ENCODE measurements at regions not wholly inside any gene's neighbourhood (a gene's known extent, or its start where the extent isn't known, plus 50 kb on each side); places are given as distances from the start of the nearest gene placed in this dataset.
"Not testable (repeated sequence)": the region's sequence is repeated elsewhere in the genome, so short reads cannot be mapped to it uniquely, and the experiment has no call there.

GRCh38 chr10:32140403-32140802 is 84.2 kb upstream of the KIF5B start:
- DNase-seq (ENCODE audit: extremely low spot score) = no peak
- POLR2A ChIA-PET = no interaction called here
- CTCF ChIA-PET = no interaction called here
- no peak for TF ChIP-seq FOXK2 (IDR thresholded peaks at IDR 0.05)
- no peak for TF ChIP-seq ELF4 (IDR thresholded peaks at IDR 0.05)
- no peak for TF ChIP-seq ARNT (IDR thresholded peaks at IDR 0.05)
- TF ChIP-seq SUZ12 (IDR thresholded peaks at IDR 0.05) = no peak
- TF ChIP-seq TARDBP (IDR thresholded peaks at IDR 0.05) = no peak

GRCh38 chr10:32139223-32140073 is 83.2 kb upstream of the KIF5B start:
- DNase-seq (ENCODE audit: extremely low spot score) = peak; percentile 64
- no peak for TF ChIP-seq SP1 (IDR thresholded peaks at IDR 0.05)
- TF ChIP-seq BHLHE40 (IDR thresholded peaks at IDR 0.05; ENCODE audit: borderline replicate concordance) = no peak
- no peak for TF ChIP-seq NFRKB (IDR thresholded peaks at IDR 0.05)
- TF ChIP-seq LEF1 (IDR thresholded peaks at IDR 0.05; ENCODE audit: borderline replicate concordance) = no peak
- no peak for TF ChIP-seq PKNOX1 (IDR thresholded peaks at IDR 0.05)
- TF ChIP-seq FOXK2 (IDR thresholded peaks at IDR 0.05) = no peak
- TF ChIP-seq ZNF384 (IDR thresholded peaks at IDR 0.05) = no peak
- TF ChIP-seq SUZ12 (IDR thresholded peaks at IDR 0.05) = no peak
- no peak for TF ChIP-seq HDGF (IDR thresholded peaks at IDR 0.05; ENCODE audit: borderline replicate concordance)
- no peak for TF ChIP-seq FOXA1 (IDR thresholded peaks at IDR 0.05)
- no peak for TF ChIP-seq CTBP1 (IDR thresholded peaks at IDR 0.05; ENCODE audit: borderline replicate concordance)
- TF ChIP-seq TARDBP (IDR thresholded peaks at IDR 0.05) = no peak
- TF ChIP-seq ELF4 (IDR thresholded peaks at IDR 0.05) = no peak
- no peak for TF ChIP-seq L3MBTL2 (conservative IDR thresholded peaks at IDR 0.05)
- no peak for TF ChIP-seq ARNT (IDR thresholded peaks at IDR 0.05)
- TF ChIP-seq FOXM1 (IDR thresholded peaks at IDR 0.05; ENCODE audit: borderline replicate concordance) = no peak
- ChIA-PET POLR2A (interaction anchor here (1.0 to 1.2 kb wide), 3 partner anchors 9 to 84 kb away, joined by 3 read pairs; partner anchors contain the start of gene KIF5B), CTCF (interaction anchor here (0.5 to 0.8 kb wide), 3 partner anchors 51 to 1808 kb away, joined by 3 read pairs; no protein-coding TSS in a partner anchor)

GRCh38 chr10:32136927-32137326 is 80.7 kb upstream of the KIF5B start:
- POLR2A ChIA-PET = not testable (repeated sequence)

DNA sequence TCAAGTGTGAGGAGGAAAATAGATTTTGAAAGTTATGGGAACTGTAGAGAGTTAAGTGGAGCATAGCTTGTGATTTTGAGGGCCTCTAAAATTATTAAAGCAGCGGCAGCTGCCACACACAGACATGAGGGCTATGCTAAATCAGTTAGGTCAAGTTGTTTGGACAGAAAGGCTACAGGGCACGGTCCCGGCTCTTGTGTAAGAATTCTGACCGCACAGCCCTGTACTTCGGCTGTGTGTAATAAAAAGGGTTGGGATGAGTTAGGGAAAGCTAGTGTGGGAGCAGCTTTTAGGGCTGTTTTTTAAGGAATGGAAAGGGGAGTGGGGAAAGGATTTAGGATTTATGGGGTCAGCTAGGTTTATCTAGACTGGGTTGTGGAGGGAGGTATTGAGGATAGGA is 79.6 kb upstream of the KIF5B start:
- DNase-seq (ENCODE audit: extremely low spot score); POLR2A ChIA-PET: not testable (repeated sequence)
- CTCF ChIA-PET = interaction anchor here (1.0 kb wide), 1 partner anchor 8 kb away, joined by 3 read pairs; no protein-coding TSS in a partner anchor

More at GRCh38 chr10:32136927-32137326, 80.7 kb upstream of the KIF5B start:
- DNase-seq (ENCODE audit: extremely low spot score); CTCF ChIA-PET: not testable (repeated sequence)

- ChIA-PET POLR2A (no interaction called here), CTCF (no interaction called here)
- TF ChIP-seq L3MBTL2 (conservative IDR thresholded peaks at IDR 0.05) (no peak), TARDBP (IDR thresholded peaks at IDR 0.05) (no peak), FOXA1 (IDR thresholded peaks at IDR 0.05) (no peak), CTBP1 (IDR thresholded peaks at IDR 0.05; ENCODE audit: borderline replicate concordance) (no peak), SP1 (IDR thresholded peaks at IDR 0.05) (no peak), SUZ12 (IDR thresholded peaks at IDR 0.05) (no peak), PKNOX1 (IDR thresholded peaks at IDR 0.05) (no peak), FOXM1 (IDR thresholded peaks at IDR 0.05; ENCODE audit: borderline replicate concordance) (no peak), BHLHE40 (IDR thresholded peaks at IDR 0.05; ENCODE audit: borderline replicate concordance) (no peak), ARNT (IDR thresholded peaks at IDR 0.05) (no peak), NFRKB (IDR thresholded peaks at IDR 0.05) (no peak), ELF4 (IDR thresholded peaks at IDR 0.05) (no peak), LEF1 (IDR thresholded peaks at IDR 0.05; ENCODE audit: borderline replicate concordance) (no peak), FOXK2 (IDR thresholded peaks at IDR 0.05) (no peak)
- DNase-seq (ENCODE audit: extremely low spot score) = no peak
Observed at GRCh38 chr10:32132357-32132946, 76.2 kb upstream of the KIF5B start.

DNA sequence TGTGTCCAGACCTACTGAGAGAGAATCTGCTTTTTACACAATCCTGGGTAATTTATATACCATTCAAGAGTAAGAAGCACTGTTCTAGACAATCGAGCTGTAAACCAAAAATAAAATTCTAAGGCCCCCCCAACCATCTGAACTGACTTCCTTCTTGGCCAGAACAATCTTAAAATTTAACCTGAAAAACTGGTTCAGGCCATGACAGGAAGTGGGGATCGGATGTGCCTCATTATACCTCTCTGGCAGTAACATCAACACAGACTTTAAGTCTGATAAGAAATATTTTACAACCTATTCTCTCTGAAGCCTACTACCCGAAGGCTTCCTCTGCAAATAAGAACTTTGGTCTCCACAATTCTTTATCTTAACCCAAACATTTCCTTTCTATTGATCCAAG is 75.2 kb upstream of the KIF5B start:
- no peak for TF ChIP-seq ZNF384 (IDR thresholded peaks at IDR 0.05)
- no peak for TF ChIP-seq FOXM1 (IDR thresholded peaks at IDR 0.05; ENCODE audit: borderline replicate concordance)
- TF ChIP-seq NFRKB (IDR thresholded peaks at IDR 0.05) = no peak
- TF ChIP-seq L3MBTL2 (conservative IDR thresholded peaks at IDR 0.05) = no peak
- no peak for TF ChIP-seq FOXK2 (IDR thresholded peaks at IDR 0.05)
- TF ChIP-seq SP1 (IDR thresholded peaks at IDR 0.05) = no peak
- no peak for TF ChIP-seq HDGF (IDR thresholded peaks at IDR 0.05; ENCODE audit: borderline replicate concordance)
- no peak for TF ChIP-seq TARDBP (IDR thresholded peaks at IDR 0.05)
- TF ChIP-seq CTBP1 (IDR thresholded peaks at IDR 0.05; ENCODE audit: borderline replicate concordance) = no peak
- no peak for TF ChIP-seq ARNT (IDR thresholded peaks at IDR 0.05)
- no peak for TF ChIP-seq FOXA1 (IDR thresholded peaks at IDR 0.05)
- no peak for TF ChIP-seq LEF1 (IDR thresholded peaks at IDR 0.05; ENCODE audit: borderline replicate concordance)
- TF ChIP-seq BHLHE40 (IDR thresholded peaks at IDR 0.05; ENCODE audit: borderline replicate concordance) = no peak
- TF ChIP-seq ELF4 (IDR thresholded peaks at IDR 0.05) = no peak
- no peak for TF ChIP-seq PKNOX1 (IDR thresholded peaks at IDR 0.05)
- no peak for TF ChIP-seq SUZ12 (IDR thresholded peaks at IDR 0.05)
- DNase-seq (ENCODE audit: extremely low spot score) = no peak
- POLR2A ChIA-PET = no interaction called here
- CTCF ChIA-PET = no interaction called here
